ENCODE measurements at regions not wholly inside any gene's neighbourhood (a gene's known extent, or its start where the extent isn't known, plus 50 kb on each side); places are given as distances from the start of the nearest gene placed in this dataset.

- no peak for DNase-seq
These were observed 327.1 kb downstream of the GLRX3 start for GRCh38 chr10:130463104-130463875.

DNA sequence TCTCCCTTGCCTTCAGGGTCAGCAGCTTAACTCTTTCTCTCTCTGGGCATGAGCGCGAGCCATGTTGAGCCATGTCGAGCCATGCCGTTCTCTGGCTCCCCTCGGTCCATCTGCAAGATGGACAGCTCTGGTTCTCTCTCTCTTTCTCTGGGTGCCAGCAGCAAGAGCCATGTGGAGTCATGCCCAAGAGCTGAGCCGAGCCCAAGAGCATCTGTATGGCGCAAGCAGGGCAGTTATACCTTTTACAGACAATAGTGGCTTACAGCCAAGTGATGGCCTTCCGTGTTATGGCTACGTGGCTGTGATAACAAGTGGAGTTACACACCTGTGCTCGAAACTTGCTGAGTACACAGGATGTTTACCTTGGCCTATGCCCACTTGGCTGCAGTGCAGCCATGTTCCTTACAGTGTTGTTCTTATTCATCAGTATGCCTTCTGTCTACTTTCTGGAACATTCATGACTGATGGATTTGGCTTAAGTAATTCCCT is 327.7 kb downstream of the GLRX3 start:
- DNase-seq = no peak

GRCh38 chr10:130464426-130464825 is 328.2 kb downstream of the GLRX3 start:
- DNase-seq = no peak

GRCh38 chr10:130466271-130466997 is 330.2 kb downstream of the GLRX3 start:
- DNase-seq = no peak

DNA sequence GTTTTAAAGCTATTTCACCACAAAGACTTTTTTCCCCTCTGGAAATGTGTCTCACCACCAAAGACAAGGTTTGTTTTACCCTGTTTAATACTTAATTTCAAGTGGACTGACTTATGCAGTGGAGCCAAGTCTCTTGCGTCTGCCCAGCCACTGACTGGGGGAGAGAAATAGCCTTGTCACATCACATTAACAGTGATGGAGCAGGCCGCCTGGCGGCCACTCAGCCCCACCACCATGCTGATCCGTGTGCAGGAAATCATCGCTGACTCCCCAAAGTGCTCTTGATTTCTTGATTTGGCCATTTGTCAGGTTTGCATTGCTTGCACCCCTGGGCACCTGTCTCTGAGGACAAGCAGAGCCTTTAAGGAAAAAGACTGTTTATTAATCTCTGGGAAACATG is 334.1 kb downstream of the GLRX3 start:
- DNase-seq = no peak

GRCh38 chr10:130470973-130471372 is 334.8 kb downstream of the GLRX3 start:
- DNase-seq = no peak

GRCh38 chr10:130471486-130471885 is 335.3 kb downstream of the GLRX3 start:
- no peak for DNase-seq

GRCh38 chr10:130472236-130472635 is 336.0 kb downstream of the GLRX3 start:
- DNase-seq = no peak

DNA sequence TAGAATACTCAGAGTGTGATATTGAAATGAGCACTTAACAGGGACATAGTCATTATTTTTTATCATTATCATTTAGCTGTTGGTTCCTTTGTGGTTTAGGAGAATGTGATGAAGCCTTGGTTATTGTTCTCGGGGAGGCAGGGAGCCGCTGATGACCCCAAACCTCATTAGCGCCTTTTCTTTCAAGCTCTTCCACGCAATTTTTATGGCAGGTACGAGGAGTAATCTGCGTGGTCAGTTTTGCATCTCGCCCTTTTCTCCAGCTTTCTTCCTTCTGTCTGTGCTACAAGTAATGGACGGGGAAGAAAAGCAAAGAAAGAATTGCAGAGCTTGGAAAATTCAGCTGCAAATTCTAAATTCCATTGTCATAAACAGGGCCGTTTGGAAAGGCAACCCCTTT is 338.4 kb downstream of the GLRX3 start:
- DNase-seq = no peak

GRCh38 chr10:130477360-130477759 is 341.2 kb downstream of the GLRX3 start:
- no peak for DNase-seq

GRCh38 chr10:130479146-130479545 is 343.0 kb downstream of the GLRX3 start:
- DNase-seq = no peak

DNA sequence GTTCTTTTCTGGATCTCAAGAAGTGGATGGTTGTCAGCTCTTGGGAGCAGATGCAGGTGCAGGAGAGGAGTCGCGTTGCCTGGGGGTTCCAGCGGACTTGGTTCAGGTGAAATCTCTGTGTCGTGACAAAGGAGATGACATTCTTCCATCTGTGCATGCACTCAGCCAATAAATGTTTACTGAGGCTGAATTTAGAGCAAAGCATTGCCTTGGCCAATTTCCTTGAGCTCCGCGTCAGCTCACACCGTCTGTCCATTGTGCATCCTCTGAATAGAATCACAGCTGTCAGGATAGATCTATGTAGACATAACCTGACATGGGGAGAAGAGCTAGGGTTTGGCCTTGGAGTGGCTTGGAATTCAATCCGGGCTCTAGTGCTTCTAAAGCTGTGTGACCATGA is 343.7 kb downstream of the GLRX3 start:
- no peak for DNase-seq

GRCh38 chr10:130480491-130480890 is 344.3 kb downstream of the GLRX3 start:
- DNase-seq = no peak

- DNase-seq = no peak
These were observed 345.1 kb downstream of the GLRX3 start for GRCh38 chr10:130481076-130481930.

DNA sequence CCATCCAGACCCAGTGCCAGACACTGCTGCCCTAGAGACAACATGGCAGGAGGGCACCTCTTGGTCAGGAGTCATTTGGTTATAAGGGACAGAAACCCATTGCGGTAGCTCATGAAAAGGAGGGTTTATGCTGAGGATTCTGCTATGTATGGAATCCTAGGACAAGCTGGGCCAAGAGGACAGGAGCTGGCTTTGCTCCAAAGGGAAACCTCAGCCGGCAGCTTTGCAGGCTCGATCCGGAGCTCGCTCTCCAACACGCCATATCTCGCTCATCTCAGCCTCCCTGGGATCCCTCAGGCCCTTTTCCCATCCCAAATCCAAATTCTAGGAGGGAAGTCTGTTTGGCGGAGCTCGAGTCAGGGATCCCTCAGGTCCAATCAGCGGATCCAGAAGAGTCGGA is 345.7 kb downstream of the GLRX3 start:
- no peak for DNase-seq

DNA sequence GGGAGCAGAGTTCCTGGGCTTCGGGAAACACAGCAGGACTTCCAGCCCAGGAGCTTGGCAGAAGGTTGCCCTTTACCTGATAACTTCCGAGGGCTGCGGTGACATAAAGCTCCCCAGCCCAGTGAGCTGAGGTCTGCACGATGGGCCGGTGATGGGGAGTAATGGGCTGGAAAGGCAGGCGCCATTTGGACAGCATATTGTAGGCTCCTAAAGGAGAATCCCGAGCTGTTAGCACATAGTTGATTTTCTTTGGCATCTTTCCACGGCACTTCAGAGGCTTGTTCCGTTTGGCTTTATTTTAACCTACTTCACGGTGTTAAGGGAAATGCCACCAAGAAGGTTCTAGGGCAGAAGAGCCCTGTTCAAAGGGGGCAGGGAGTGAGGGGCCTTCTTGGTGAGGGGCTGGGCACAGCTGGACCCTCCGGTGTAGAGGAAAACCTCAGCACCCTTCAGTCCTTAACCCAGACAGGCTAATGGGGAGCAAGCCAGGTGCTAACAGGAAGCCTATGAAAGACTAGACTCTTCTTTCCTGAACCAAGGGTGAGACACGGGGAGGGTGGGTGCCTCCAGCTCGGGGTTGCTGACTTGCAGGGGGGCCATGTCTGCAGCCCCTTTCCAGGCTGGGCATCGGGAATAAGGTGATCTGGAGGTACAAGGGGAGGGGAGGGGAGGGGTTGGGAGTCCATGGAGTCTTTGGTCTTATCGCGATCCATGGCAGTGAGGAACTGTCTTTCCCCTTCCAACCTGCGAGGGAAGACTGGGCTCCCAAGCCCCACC is 347.7 kb downstream of the GLRX3 start:
- DNase-seq = no peak

GRCh38 chr10:130484468-130485180 is 348.4 kb downstream of the GLRX3 start:
- no peak for DNase-seq

GRCh38 chr10:130485236-130485957 is 349.2 kb downstream of the GLRX3 start:
- DNase-seq = no peak

GRCh38 chr10:130485958-130486895 is 350.0 kb downstream of the GLRX3 start:
- DNase-seq = no peak

DNA sequence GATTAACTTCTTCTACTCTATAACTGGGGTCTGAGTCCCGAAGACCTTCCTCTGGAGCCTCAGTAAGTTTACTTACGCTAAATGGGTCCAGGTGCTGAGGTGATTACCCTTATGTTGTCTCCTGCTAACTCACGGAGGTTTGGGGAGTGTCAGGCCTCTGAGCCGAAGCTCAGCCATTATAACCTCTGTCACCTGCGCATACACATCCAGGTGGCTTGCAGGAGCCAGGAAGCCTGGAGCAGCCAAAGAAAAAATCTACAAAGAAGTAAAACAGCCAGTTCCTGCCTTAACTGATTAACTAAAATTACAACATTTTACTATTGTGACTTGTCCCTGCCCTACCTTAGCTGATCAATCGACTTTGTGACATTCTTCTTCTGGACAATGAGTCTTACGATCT is 350.7 kb downstream of the GLRX3 start:
- DNase-seq = no peak
